Right atrium auricular region (tissue), 2 donors: ENCODE measurements at regions not wholly inside any gene's neighbourhood (a gene's known extent, or its start where the extent isn't known, plus 50 kb on each side); places are given as distances from the start of the nearest gene placed in this dataset.
"Not testable (repeated sequence)": the region's sequence is repeated elsewhere in the genome, so short reads cannot be mapped to it uniquely, and the experiment has no call there.

Experiments
- DNase-seq: peaks from one replicate; pipeline ENCODE4 v3.0.0-alpha.2; 2019; ENCODE audit warnings: low spot score
- H3K27ac ChIP-seq, 2 donors: fragments of 200-600 bp; sonication (generic); 1 replicate in 1 of 2; 2 replicates in 1 of 2; pipeline ENCODE4 v1.5.1; 2016 to 2019
- H3K27me3 ChIP-seq, 2 donors: fragments of 200-600 bp; sonication (generic); one replicate each; pipeline versions ENCODE4 v1.5.1 to v1.6.0; 2017 to 2019
- H3K36me3 ChIP-seq: fragments of 200-600 bp; sonication (generic); one replicate; pipeline ENCODE4 v1.5.1; 2016
- H3K4me1 ChIP-seq, 2 donors: fragments of 200-600 bp; sonication (generic); one replicate each; pipeline versions ENCODE4 v1.5.1 to v1.6.0; 2017 to 2019
- H3K4me3 ChIP-seq, 2 donors: fragments of 200-600 bp; sonication (generic); 1 replicate in 1 of 2; 2 replicates in 1 of 2; pipeline ENCODE4 v1.5.1; 2017 to 2019; ENCODE audit warnings: mild to moderate bottlenecking in 1 of 2, moderate library complexity in 1 of 2
- H3K9me3 ChIP-seq, 2 donors: fragments of 200-600 bp; sonication (generic); one replicate each; pipeline ENCODE4 v1.5.1; 2019
- TF ChIP-seq, protein P1 (sequence below), 2 donors: fragments of 200-600 bp; sonication (generic); IDR thresholded peaks; one replicate each; pipeline ENCODE4 v1.5.1; 2019; ENCODE audit warnings: antibody characterized with exemption in 2 of 2

GRCh38 chr13:44833626-44834025 lies 155.6 kb downstream of the NUFIP1 start:
- no peak for DNase-seq
- Histone ChIP-seq H3K9me3 (peaks cover 0 to 3% of the 10 kb centered on the region in 2 donors), H3K4me1 (no peaks in the 10 kb centered on the region), H3K27ac (no peak overlapping the region), H3K36me3 (no peaks in the 10 kb centered on the region), H3K4me3 (no peak overlapping the region), H3K27me3 (no peaks in the 10 kb centered on the region)
- TF ChIP-seq, protein P1, sequence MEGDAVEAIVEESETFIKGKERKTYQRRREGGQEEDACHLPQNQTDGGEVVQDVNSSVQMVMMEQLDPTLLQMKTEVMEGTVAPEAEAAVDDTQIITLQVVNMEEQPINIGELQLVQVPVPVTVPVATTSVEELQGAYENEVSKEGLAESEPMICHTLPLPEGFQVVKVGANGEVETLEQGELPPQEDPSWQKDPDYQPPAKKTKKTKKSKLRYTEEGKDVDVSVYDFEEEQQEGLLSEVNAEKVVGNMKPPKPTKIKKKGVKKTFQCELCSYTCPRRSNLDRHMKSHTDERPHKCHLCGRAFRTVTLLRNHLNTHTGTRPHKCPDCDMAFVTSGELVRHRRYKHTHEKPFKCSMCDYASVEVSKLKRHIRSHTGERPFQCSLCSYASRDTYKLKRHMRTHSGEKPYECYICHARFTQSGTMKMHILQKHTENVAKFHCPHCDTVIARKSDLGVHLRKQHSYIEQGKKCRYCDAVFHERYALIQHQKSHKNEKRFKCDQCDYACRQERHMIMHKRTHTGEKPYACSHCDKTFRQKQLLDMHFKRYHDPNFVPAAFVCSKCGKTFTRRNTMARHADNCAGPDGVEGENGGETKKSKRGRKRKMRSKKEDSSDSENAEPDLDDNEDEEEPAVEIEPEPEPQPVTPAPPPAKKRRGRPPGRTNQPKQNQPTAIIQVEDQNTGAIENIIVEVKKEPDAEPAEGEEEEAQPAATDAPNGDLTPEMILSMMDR (IDR thresholded peaks at IDR 0.05): no peak

DNA sequence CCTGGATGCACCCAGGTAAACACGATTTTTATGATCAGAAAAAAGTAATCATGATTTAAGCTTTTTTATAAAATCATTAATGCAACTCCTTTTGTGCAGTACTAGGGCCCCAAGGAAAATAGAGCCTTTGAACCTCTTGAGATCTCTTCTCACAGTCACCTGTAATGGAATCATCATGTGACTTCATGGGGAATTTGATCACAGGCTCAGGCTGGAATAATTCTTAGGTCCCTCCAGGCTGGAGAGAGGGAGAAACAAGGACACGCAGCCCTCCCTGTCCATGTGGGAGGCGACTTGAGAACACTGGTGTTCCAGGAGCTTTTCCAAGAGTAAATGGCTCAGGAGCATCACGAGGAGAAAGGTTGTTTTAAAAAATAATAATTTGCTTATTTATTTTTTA lies 156.1 kb downstream of the NUFIP1 start:
- no peaks in the 10 kb centered on the region for H3K36me3 ChIP-seq
- DNase-seq: no peak
- H3K27ac ChIP-seq: no peak overlapping the region
- no peaks in the 10 kb centered on the region for H3K4me1 ChIP-seq
- TF ChIP-seq, protein P1 (IDR thresholded peaks at IDR 0.05): no peak
- no peak overlapping the region for H3K4me3 ChIP-seq
- H3K9me3 ChIP-seq: peaks cover 0 to 5% of the 10 kb centered on the region in 2 donors
- no peaks in the 10 kb centered on the region for H3K27me3 ChIP-seq

- no peak for DNase-seq
- H3K9me3 ChIP-seq: peaks cover 0 to 5% of the 10 kb centered on the region in 2 donors
These were observed 162.5 kb downstream of the NUFIP1 start for GRCh38 chr13:44826591-44827350.

DNA sequence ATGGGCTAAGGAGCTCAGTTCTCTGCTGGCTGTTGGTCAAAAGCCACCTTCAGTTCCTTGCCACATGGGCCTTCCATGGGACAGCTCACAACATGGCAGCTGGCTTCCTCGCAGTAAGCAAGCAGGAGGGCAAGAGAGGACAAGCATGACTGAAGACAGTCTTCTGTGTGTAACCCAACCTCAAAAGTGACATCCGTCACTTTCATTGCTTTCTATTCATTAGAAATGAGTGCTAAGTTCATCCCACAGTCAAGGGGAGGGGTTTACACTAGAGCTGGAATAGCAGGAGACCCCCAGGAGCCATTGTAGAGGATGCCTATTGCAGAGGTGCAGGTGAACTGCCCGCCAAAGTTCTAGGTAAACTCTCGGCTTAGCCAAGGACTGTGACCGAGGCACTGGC lies 163.3 kb downstream of the NUFIP1 start:
- H3K36me3 ChIP-seq: no peaks in the 10 kb centered on the region
- no peak overlapping the region for H3K4me3 ChIP-seq
- no peak for DNase-seq
- peaks cover 0 to 5% of the 10 kb centered on the region in 2 donors for H3K9me3 ChIP-seq
- no peak overlapping the region for H3K27ac ChIP-seq
- H3K27me3 ChIP-seq: no peaks in the 10 kb centered on the region
- TF ChIP-seq, protein P1 (IDR thresholded peaks at IDR 0.05): no peak
- H3K4me1 ChIP-seq: no peaks in the 10 kb centered on the region

More at GRCh38 chr13:44826591-44827350, 162.5 kb downstream of the NUFIP1 start:
- Histone ChIP-seq H3K4me1 (no peaks in the 10 kb centered on the region), H3K27me3 (no peaks in the 10 kb centered on the region), H3K4me3 (no peak overlapping the region), H3K27ac (no peak overlapping the region), H3K36me3 (no peaks in the 10 kb centered on the region)
- TF ChIP-seq, protein P1 (IDR thresholded peaks at IDR 0.05): no peak

GRCh38 chr13:44823555-44823954 lies 165.7 kb downstream of the NUFIP1 start:
- not testable (repeated sequence) for H3K27ac ChIP-seq, H3K36me3 ChIP-seq, H3K4me3 ChIP-seq, H3K9me3 ChIP-seq, DNase-seq, H3K27me3 ChIP-seq, H3K4me1 ChIP-seq

- Histone ChIP-seq H3K27me3 (no peaks in the 10 kb centered on the region), H3K27ac (no peak overlapping the region), H3K36me3 (no peaks in the 10 kb centered on the region), H3K4me1 (no peaks in the 10 kb centered on the region), H3K9me3 (no peaks in the 10 kb centered on the region), H3K4me3 (no peak overlapping the region)
- DNase-seq: no peak
- TF ChIP-seq, protein P1 (IDR thresholded peaks at IDR 0.05): no peak
These were observed 167.0 kb downstream of the NUFIP1 start for GRCh38 chr13:44822291-44822690.
